B cell (primary cell): ENCODE measurements at regions not wholly inside any gene's neighbourhood (a gene's known extent, or its start where the extent isn't known, plus 50 kb on each side); places are given as distances from the start of the nearest gene placed in this dataset.
"Not testable (repeated sequence)": the region's sequence is repeated elsewhere in the genome, so short reads cannot be mapped to it uniquely, and the experiment has no call there.

ENCODE experiments used
- EZH2 ChIP-seq: IDR thresholded peaks from 2 replicates; pipeline ENCODE4 v1.6.1; 2012; ENCODE audit warnings: borderline replicate concordance, low read depth, mild to moderate bottlenecking, moderate library complexity, low read length; ENCODE audit not compliant: insufficient read depth, poor library complexity, severe bottlenecking
- TF ChIP-seq, protein P1 (sequence below): fragments of 200-600 bp; IDR thresholded peaks from one replicate; pipeline ENCODE4 v1.8.0; 2022; ENCODE audit warnings: antibody characterized with exemption, mild to moderate bottlenecking

DNA sequence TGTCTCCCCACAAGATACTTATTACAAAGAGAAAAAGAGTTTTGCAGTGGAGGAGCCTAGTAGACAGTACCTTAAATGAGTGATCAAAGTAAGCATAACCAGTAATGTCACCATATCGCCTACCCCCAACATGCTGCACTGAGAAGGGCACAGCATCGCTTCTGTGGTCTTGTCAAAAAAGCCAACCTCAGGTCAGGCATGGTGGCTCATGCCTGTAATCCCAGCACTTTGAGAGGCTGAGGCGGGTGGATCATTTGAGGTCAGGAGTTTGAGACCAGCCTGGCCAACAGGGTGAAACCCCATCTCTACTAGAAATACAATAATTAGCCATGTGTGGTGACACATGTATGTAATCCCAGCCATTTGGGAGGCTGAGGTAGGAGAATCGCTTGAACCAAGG, 135.8 kb upstream of the PRICKLE2 start:
- TF ChIP-seq, protein P1, sequence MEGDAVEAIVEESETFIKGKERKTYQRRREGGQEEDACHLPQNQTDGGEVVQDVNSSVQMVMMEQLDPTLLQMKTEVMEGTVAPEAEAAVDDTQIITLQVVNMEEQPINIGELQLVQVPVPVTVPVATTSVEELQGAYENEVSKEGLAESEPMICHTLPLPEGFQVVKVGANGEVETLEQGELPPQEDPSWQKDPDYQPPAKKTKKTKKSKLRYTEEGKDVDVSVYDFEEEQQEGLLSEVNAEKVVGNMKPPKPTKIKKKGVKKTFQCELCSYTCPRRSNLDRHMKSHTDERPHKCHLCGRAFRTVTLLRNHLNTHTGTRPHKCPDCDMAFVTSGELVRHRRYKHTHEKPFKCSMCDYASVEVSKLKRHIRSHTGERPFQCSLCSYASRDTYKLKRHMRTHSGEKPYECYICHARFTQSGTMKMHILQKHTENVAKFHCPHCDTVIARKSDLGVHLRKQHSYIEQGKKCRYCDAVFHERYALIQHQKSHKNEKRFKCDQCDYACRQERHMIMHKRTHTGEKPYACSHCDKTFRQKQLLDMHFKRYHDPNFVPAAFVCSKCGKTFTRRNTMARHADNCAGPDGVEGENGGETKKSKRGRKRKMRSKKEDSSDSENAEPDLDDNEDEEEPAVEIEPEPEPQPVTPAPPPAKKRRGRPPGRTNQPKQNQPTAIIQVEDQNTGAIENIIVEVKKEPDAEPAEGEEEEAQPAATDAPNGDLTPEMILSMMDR, result not testable (repeated sequence)
- TF ChIP-seq EZH2, result not testable (repeated sequence)
